ENCODE measurements at regions not wholly inside any gene's neighbourhood (a gene's known extent, or its start where the extent isn't known, plus 50 kb on each side); places are given as distances from the start of the nearest gene placed in this dataset.

DNA sequence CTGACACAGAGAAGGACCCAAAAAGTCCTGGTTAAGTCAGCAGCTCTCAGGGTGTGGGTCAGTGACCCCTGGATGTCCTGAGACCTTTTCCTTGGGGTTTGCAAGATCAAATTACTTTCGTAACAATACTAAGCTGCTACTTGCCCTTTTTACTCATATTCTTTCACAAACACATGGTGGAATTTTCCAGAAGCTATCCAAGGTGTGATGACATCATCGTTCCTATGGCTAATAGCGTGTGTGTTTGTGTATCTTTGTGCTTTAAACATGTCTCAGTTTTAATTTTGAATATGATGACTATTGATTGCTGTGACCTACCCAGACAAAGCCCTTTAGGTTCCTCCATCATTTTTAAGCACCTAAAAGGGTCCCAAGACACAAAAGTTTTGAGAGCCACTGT lies 176.2 kb downstream of the PHETA1 start:
- TF ChIP-seq, protein P1, sequence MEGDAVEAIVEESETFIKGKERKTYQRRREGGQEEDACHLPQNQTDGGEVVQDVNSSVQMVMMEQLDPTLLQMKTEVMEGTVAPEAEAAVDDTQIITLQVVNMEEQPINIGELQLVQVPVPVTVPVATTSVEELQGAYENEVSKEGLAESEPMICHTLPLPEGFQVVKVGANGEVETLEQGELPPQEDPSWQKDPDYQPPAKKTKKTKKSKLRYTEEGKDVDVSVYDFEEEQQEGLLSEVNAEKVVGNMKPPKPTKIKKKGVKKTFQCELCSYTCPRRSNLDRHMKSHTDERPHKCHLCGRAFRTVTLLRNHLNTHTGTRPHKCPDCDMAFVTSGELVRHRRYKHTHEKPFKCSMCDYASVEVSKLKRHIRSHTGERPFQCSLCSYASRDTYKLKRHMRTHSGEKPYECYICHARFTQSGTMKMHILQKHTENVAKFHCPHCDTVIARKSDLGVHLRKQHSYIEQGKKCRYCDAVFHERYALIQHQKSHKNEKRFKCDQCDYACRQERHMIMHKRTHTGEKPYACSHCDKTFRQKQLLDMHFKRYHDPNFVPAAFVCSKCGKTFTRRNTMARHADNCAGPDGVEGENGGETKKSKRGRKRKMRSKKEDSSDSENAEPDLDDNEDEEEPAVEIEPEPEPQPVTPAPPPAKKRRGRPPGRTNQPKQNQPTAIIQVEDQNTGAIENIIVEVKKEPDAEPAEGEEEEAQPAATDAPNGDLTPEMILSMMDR (conservative IDR thresholded peaks at IDR 0.05): no peak
- TF ChIP-seq ZFX (IDR thresholded peaks at IDR 0.05): no peak
